Activated CD8-positive, alpha-beta memory T cell treated with anti-CD3 and anti-CD28 coated beads, Interleukin-2, amount 50 U/mL, for 4 hours (primary cell): ENCODE measurements at regions not wholly inside any gene's neighbourhood (a gene's known extent, or its start where the extent isn't known, plus 50 kb on each side); places are given as distances from the start of the nearest gene placed in this dataset.

Experiments
- DNase-seq: peaks from one replicate; pipeline ENCODE4 v3.0.0-alpha.2; 2020

DNA sequence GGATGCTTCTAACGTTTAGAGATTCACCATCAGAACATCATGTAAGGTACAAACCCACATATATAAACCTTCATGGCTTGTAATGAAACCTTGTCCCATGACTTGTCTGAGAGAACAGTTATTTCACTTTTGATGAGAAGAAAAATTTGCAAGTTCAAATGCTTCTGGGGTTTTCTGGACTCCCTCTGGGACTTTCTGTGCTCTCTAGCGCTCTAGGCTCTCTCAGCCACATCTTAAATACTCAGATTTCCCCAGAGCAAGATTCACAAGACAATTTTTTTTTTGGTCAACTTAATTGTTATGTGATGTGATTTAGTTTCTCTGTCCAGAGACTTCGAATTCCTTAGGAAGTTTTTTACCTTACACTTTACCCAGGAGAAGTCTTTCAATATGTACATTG lies 282.8 kb upstream of the EDNRB start:
- DNase-seq: no peak

DNA sequence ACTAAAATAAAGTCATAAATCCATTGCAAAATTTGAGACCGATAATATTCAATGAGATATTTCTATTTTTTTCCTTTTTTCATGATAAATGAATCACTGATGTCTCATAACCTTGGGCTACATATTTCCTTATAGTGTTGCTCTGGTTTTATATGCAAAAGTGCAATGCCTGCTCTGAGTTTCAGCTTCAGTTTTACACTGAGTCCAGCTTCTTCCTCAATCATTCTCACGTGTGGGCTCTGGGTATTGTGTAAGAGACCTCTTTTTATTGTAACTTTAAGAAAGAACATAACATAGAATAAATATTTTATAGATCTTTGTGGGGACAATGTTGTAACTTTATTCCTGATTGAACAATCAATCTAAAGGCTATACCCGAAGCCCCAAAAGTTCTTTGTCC lies 280.2 kb upstream of the EDNRB start:
- DNase-seq: no peak

DNA sequence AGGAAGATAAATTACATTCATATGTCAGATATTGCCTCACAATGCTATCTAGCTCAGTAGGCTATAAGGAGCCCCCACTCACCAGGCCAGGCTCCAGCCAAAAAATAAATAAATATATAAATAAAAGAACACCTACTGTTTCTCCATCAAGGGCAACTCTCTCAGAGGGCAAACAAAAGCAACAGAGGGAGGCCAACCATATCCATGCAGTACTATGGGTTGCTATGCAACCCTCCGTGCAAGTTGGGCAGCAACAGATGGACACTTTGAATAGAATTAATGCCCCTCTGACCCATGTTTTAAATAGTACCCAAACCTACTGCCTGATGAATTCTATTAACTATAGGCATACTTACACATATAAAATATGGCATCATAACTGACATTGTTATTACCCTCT lies 279.8 kb upstream of the EDNRB start:
- DNase-seq: no peak

DNA sequence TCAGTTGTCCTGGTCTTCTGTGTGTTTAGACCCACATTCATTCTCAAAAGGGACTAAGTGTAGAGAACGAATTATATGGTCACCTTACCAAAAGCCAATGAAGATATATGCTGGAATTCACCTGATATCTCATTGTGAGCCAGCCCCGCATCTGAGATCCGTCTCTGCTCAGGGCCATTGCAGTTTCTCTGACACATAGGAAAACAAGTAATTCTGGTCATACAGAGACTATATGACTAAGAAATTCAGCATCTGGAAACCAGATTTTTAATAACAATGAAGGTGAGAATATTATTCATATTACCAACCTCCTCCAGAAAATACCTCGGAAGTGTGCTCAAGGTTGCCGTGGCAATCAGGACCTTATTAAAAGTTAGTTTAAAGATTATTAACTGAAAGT lies 278.6 kb upstream of the EDNRB start:
- no peak for DNase-seq

DNA sequence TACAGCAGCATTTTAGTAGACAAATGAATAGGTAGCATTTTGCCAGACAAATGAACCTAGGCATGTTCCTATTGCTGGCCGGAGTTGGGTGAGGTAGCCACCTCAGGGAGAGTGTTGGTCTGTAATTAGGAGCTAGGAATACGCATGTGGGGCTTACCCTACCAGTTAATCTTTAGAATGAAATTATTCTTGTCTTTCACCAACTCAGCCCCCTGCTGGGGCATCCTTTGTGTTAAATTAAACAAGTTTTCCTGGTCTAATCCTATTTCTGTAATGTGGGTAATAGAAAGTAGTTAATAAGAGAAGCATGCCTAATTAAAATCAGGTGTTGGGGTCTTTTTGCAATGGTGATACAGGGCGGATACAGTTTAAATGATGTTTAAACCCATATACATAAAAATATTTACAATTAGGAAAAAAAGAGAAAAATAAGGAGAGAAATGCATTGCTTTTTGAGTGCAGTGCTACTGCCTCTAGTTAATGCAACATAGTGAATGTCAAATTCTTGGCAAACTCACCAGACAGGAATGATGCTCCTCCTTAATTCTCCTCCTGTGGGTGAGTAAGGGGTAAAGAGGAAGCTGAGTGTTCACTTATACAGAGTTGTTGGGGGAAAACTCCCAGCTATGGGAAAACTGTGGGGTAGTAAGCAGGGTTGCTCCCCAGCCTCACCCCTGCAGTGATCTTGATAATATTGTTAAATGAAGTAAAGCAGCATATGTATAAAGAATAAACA lies 276.4 kb upstream of the EDNRB start:
- no peak for DNase-seq

DNA sequence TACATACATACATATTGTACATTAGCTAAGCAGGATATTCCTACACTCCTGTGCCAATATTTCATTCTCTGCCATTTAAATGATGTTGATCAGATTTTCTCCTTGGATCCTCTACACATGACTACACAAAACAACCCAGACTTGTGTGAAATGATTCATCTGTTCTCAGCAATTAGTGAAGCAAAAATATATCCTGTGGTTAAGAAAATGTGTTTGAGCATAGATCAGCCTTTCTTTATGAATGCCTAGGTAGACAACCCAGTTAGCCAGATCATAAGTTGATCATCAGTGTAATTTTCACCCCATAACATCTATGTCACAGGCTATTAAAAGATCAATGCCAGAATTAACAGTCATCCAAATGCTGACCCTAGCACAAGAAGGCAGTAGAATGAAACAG lies 275.2 kb upstream of the EDNRB start:
- DNase-seq: no peak

DNA sequence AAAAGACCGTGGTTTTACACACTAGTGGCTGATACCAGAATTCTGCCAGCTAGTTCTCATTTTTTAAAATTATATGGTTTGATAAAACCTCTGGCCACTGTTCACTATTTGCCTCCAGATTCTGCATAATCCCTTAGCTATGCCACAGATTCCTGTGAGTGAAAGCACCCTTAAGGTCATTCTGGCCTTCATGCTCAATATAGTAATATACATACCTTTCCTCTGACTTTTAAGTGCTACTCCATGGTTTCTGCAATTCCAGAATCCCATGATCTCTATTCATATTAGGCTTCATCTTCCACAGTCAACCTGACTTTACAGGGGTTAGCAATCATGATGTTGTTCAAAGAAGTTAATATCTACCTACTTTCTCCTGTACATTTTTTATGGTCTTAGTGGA lies 274.1 kb upstream of the EDNRB start:
- no peak for DNase-seq

DNA sequence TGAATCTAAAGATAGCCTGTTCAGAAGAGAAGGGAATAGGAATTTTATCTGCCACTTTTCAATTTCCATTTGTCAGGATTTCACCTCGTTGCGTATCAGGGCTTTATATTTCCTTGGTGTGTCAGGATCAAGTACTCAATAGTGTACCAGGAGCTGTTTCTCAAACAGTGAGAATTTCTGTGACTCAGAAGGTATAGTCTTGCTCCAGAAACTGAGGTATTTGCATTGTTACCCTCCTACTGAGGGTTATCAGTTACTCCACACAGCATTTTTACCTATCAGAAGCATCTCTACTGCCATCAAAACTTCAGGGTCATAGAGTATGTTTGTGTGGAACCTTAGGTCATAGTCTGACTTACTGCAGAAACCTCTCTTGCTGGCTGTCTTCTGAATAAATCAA lies 271.7 kb upstream of the EDNRB start:
- no peak for DNase-seq

DNA sequence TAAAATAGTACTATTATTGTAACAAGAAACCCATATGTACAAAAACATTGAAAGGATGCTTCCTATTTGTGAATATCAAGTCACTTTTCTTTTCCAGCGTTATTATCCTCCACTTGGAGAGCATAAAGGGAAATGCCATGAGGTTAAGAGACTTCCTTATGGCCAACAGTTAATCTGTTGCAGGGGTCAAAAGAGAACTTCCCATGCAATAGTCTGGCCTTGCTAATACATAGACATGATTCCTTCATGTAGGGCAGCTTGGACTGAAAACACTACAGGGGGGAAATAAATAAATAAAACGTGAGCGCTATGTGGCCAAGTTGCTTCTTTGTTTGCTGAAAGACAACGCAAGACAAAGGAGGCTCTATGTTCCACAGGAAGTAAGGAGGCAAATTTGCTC lies 269.1 kb upstream of the EDNRB start:
- no peak for DNase-seq

DNA sequence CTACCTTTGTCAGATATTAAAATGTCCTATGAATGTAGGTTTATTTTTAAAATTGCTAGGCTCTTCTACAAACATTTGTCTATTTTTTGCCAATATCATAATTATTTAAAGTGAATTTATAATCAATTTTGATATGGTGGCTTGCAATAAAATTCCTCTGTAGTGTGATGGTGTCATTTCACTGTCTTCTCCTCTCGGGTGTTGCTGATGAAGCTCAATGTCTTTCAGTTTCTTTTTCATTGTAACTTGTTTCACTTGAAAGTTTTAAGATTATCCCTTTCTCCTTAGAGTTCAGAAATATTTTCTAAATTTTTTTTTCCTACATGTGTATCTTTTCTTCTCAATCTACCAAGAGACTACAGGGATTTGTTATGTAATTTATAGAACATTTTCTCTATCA lies 267.1 kb upstream of the EDNRB start:
- DNase-seq: no peak

DNA sequence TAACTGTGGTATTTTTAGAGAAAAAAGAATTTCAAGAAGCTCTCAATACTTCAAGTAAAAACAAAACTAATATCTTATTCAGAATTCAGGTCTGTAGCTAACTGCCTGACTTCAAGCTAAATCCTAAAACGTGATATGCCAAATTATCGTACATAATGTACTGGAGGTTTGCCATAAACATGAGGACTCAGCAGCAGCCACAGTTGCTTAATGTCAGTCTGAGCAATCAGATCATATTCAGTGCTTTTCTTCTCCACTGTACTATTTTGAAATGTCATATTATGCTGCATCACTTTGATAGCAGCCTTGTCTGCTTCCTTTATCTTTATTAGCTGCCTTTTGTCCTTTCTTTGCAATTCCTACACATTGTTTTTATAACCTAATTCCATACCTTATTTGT lies 265.1 kb upstream of the EDNRB start:
- no peak for DNase-seq

DNA sequence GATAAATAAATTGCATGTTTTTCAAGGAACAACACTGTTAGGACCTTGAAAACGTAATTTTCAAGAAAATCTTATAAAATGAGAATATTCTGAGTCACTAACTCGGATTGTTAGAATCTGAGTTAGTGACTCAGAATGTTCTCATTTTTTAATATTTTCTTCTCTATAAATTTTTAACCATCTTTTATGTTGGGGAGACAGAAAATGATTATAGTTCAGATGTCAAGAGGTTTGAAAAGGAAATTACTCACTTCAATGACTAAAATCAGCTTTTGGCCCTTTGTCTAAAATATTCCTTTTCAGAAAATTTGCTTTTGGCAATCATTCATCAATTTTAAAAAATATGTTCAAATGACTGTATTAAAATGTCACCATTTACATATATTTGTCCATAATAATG lies 264.2 kb upstream of the EDNRB start:
- no peak for DNase-seq

DNA sequence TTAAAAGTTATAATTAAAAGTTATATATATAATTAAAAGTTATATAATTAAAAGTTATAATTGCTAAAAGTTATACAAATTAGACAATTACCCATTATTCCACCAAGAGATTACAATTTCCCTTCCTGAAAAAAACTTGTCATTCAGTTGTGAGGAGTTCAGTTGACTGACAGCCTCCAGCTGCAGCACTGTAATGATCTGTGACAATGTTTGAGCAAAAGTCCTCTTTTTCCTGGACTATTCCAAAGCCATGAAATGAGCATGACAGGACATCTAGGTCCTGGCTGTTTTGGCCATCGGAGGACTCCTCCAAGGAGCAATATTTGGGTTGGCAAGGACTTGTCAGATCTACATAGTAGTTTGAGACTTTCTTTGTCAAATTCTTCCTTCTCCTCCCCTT lies 258.7 kb upstream of the EDNRB start:
- no peak for DNase-seq

DNA sequence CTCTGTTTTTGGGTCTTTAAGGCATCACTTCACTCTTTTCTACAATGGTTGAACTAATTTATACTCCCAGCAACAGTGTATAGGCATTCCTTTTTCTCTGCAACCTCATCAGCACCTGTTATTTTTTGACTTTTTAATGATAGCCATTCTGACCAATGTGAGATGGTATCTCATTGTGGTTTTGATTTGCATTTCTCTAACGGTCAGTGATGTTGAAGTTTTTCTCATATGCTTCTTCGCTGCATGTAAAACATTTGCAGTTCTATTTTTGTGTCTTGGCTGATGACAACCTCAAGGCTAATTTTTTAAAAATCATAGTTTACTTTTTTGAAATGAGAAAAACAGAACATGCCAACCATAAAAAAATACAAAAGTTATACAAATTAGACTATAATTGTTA lies 258.2 kb upstream of the EDNRB start:
- no peak for DNase-seq

DNA sequence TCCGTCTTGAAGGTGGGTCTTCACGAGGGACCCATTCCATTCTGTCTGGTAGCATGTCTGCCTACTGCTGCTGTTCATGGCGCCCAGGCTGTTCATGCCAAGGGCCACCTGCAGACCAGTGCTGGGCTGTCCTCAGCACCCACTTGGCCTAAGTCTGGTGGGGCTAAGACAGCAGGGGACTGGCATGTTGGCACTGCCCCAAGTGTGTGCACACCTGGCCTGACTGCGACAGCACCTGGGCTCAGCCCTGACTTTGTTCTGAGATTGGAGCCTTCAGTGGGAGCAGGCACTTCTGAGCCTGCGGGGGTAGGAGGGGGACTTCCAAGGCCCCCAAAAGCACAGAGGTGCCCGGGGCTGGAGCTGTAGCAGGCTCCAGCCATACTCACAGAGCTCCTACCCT lies 250.8 kb upstream of the EDNRB start:
- no peak for DNase-seq

DNA sequence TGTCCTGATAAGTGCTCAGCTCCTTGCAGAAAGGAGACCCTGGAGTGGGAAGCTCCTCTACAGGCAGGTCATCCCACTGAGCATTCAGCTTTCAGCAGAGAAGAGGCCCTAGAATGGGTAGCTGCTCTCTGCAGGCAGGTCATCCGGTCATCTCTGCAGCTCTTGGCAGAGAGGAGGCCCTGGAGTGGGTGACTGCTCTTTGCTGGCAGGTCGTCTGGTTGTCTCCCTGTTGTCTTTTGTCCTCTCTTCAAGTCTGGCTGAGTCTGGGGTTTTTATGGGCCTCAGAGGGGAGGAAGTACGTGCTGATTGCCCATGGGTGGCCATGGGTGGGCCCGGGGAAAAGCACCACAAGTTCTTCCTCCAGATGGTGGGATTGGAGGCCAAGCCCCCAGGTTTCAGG lies 250.3 kb upstream of the EDNRB start:
- no peak for DNase-seq

DNA sequence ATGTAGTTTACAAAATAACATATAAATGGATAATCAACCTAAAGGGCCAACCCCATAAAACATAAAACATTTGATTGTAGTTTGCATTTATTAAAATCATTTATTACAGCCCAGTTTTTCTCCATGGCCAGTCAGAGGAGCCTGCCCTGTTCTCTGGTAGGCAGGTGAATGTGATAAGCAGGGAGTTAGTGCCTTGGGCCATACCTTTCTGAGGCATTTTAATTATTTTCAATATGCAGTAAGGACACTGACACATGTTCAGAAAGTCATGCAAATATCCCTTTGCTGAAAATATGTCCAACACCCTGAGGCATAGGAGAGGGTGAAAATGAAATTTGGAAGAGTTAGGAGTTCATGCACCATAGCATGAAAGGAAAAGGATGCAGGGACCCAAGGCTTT lies 242.6 kb upstream of the EDNRB start:
- no peak for DNase-seq

DNA sequence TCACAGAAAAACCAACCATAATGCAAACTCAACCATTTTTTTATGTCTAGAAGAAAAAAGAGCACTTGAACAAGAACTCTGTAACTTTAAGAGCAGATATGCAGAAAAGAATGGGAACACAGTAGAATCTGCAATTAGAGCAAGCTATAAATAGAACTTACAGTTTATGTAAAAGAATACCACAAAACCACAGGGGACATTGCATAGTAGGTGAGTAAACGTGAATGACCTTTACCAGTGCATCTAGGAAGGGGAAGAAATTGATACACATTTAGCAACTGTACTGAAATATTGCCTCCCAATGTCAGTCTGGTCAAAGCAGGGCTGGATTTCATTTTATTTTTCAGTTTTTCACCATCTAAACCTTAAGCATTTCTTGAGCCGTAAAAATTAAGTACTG lies 242.2 kb upstream of the EDNRB start:
- DNase-seq: no peak

DNA sequence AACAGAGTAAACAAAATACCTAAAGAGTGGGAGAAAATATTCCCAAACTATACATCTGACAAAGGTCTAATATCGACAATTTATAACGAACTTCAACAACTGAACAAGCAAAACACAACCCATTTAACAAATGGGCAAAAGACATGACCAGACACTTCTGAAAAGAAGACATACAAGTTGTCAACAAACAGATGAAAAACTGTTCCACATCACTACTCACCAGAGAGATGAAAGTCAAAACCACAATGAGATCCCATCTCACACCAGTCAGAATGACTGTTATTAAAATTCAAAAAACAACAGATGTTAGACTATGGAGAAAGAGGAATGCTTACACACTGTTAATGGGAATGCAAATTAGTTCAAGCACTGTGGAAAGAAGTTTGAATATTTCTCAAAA lies 233.8 kb upstream of the EDNRB start:
- no peak for DNase-seq

DNA sequence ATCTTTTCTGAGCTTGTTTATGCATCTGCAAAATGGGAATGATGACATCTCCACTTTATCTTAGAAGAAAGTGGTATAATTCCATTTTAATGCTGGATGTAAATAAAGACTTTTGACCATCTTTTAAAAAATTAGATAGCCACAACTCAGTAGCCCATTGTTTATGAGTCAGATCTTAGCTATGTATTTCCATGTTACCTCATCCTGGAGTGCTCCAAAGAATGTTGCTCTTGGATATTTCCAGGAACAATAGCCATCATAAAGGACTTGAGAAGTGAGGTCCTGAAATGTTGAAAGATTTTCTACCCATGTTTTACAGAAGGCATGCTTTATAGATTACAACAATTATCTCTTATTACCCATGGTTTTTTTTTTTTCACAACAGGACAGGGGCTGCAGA lies 229.3 kb upstream of the EDNRB start:
- DNase-seq: no peak

DNA sequence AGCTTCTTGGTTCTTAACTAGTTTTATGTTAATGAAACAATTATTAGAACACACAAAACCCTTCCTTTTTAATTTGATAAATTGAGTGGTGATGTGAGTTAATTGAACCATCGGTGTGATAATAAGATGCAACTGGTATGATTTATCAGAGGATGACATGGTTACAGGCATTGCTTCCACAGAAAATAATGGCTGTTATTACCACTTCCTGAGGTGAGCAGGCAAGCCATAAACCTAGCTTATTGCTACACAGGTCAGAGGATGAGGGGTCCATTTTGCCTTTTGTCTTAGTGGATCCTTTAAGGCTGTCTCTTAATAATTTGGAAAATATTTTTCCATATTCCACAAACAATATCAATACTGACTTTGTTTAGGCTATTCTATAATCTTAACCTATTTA lies 226.6 kb upstream of the EDNRB start:
- DNase-seq: no peak

DNA sequence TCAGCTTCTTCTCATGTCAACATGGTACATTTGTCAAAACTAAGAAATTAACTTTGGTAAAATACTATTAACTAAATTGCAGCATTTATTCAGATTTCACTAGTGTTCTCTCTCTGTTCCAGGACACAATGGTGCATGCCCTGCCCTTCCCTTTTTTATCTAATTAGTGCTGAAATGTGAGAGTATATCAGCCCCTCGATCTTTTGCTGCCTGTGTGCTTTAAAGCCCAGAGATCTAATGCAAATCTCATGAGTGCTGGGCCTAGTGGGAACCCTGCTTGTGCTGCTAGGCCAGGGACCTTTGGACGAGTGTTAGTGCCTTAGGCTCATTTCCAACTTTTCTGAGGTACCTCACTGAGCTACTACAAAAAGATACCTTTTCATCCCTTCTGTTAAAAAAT lies 221.1 kb upstream of the EDNRB start:
- no peak for DNase-seq

DNA sequence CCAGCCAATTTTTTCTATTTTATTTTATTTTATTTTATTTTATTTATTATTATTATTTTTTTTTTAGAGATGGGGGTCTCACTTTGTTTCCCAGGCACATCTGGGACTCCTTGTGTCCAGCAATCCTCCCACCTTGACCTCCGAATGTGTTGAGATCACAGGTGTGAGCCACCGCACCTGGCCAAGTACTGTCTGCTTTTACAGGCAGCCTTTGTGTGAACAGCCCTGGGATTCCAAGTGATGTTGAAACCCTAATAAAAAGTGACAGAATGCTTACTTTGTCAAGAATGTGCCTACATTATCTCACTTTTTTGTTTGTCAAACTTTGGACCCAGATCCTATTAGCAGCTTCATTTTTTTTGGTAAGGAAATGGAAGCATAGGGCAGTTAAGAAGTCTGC lies 220.1 kb upstream of the EDNRB start:
- no peak for DNase-seq

DNA sequence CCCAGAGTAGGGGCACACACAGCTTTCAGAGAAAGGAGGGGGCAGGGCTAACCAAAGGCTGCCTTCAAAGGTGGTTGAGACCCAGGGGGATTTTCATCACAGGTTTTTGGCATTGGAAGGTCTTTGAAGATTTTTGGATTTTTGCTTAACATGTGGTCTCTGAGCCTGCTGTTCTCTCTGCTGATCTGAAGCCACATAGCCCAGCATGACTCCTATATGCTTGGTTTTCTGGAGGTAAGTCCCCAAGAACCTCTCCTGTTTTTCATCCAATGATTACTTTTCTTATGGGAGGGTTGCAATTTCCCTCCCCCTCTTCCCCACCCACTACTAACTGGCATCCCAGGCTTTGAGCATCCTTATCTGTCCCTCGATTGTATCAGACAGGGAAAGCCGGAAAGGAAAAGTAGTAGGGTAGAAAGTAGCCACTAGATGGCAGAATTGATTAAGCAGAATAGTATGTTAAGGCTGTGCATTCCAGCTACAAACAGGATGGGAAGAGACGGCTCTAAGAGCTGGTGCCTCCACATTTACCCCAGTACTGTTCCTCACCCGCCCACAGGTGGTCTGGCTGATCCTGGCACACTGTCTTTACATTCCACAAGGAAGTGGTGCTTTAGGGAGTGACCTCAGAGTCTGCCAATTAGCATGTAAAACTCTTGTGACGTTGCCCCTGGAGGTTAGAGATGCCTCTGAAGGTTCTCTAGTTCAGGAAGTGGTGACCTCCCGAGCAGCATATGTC lies 218.9 kb upstream of the EDNRB start:
- DNase-seq: no peak

DNA sequence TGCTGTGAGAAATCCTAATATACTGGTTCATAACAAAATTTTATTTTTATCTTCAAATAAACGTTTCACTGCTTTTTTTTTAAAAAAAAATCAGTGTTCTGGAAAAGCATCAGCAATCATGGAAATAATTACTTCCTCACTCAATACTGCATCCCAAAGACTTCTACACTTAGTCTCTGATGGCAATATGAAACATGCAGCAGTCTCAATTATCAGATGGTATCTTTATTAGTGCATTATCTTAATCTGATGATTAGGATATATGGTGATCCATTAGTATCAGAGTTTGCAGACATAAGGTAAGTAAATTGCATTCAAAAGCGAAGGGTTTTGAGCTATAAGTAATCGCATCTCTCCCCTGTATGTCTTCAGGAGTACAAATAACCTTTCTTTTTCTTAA lies 218.3 kb upstream of the EDNRB start:
- DNase-seq: no peak
